Hematopoietic multipotent progenitor cell treated with erythropoietin and hydrocortisone succinate and interleukin-3 and kit ligand, for 4 days (in vitro differentiated cells): ENCODE measurements at regions not wholly inside any gene's neighbourhood (a gene's known extent, or its start where the extent isn't known, plus 50 kb on each side); places are given as distances from the start of the nearest gene placed in this dataset.
"Not testable (repeated sequence)": the region's sequence is repeated elsewhere in the genome, so short reads cannot be mapped to it uniquely, and the experiment has no call there.

ENCODE experiments used
- DNase-seq: peaks from one replicate; pipeline ENCODE4 v3.0.0-alpha.2; 2015

- no peak for DNase-seq
Measured at GRCh38 chr7:98777051-98777450, 92.8 kb downstream of the TMEM130 start.

- no peak for DNase-seq
Measured at GRCh38 chr7:98778421-98778820, 91.4 kb downstream of the TMEM130 start.

- DNase-seq, result peak; percentile 46
Measured at GRCh38 chr7:98779800-98780587, 89.8 kb downstream of the TMEM130 start.

- DNase-seq, result no peak
Measured at GRCh38 chr7:98784216-98784785, 85.5 kb downstream of the TMEM130 start.

DNA sequence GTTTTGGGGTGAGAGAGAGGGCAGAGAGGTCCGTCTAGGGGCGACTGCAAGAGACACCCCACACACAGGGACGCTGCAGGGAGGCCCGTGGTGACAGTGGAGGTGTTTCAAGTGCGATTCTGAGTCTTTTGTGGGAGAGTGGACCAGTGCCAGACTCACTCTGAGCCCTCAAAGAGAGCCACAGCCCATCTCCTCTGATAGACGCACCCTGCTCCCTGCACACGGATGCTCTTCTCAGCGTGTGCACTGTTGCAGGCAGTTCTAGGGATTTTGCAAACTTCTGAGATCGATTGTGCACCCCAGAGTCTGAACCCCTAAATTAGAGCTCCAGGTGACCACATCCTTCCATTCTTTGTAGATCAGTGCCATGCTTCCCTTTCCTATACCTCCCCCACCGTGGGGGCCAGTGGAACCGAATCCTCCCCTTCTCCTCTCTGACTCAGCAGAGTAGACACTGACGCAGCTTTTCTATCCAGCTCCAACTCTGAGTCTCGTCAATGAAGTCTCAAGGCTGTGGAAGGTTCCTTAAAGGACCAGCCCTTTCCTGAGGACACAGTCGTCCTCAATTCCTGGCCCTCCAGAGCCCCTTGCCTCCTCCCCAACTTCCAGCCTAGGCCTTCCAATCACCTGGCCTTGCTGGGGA, 83.8 kb downstream of the TMEM130 start:
- DNase-seq, result no peak

- DNase-seq, result no peak
Measured at GRCh38 chr7:98788966-98789365, 80.8 kb downstream of the TMEM130 start.

- DNase-seq, result not testable (repeated sequence)
Measured at GRCh38 chr7:98794453-98794852, 75.4 kb downstream of the TMEM130 start.

- no peak for DNase-seq
Measured at GRCh38 chr7:98795741-98796493, 73.9 kb downstream of the TMEM130 start.
